Retinal pigment epithelial cell (primary cell): ENCODE measurements at regions not wholly inside any gene's neighbourhood (a gene's known extent, or its start where the extent isn't known, plus 50 kb on each side); places are given as distances from the start of the nearest gene placed in this dataset.

Experiments used
- DNase-seq: peaks from one replicate; pipeline ENCODE4 v3.0.0-alpha.2; 2010; ENCODE audit warnings: low read depth
- H3K4me3 ChIP-seq: 2 replicates; pipeline ENCODE4 v1.5.1; 2011; ENCODE audit warnings: mild to moderate bottlenecking, low read length, control low read depth, moderate library complexity
- CTCF ChIP-seq: conservative IDR thresholded peaks from 2 replicates; pipeline ENCODE4 v1.5.1; 2011; ENCODE audit warnings: low read depth, low read length, control low read depth, inconsistent platforms

GRCh38 chr1:38526046-38526445 is 333.5 kb downstream of the RRAGC start:
- no peak for TF ChIP-seq CTCF
- DNase-seq, result no peak
- no peak overlapping the region for H3K4me3 ChIP-seq

- DNase-seq, result no peak
- TF ChIP-seq CTCF, result no peak
- no peak overlapping the region for H3K4me3 ChIP-seq
Measured at GRCh38 chr1:38525343-38526043, 334.1 kb downstream of the RRAGC start.

GRCh38 chr1:38524025-38524641 is 335.4 kb downstream of the RRAGC start:
- no peak for TF ChIP-seq CTCF
- no peak overlapping the region for H3K4me3 ChIP-seq
- no peak for DNase-seq

- no peak for TF ChIP-seq CTCF
- H3K4me3 ChIP-seq, result no peak overlapping the region
- no peak for DNase-seq
Measured at GRCh38 chr1:38523568-38523939, 336.0 kb downstream of the RRAGC start.

GRCh38 chr1:38522915-38523567 is 336.5 kb downstream of the RRAGC start:
- no peak overlapping the region for H3K4me3 ChIP-seq
- no peak for TF ChIP-seq CTCF
- DNase-seq, result no peak

GRCh38 chr1:38516560-38516959 is 343.0 kb downstream of the RRAGC start:
- TF ChIP-seq CTCF, result no peak

GRCh38 chr1:38512789-38513188 is 346.8 kb downstream of the RRAGC start:
- DNase-seq, result no peak
- no peak overlapping the region for H3K4me3 ChIP-seq
- no peak for TF ChIP-seq CTCF

More at GRCh38 chr1:38516560-38516959, 343.0 kb downstream of the RRAGC start:
- no peak for DNase-seq
- no peak overlapping the region for H3K4me3 ChIP-seq
